Testis (tissue), 2 donors: ENCODE measurements at regions not wholly inside any gene's neighbourhood (a gene's known extent, or its start where the extent isn't known, plus 50 kb on each side); places are given as distances from the start of the nearest gene placed in this dataset.

ENCODE experiments used
- DNase-seq: peaks from one replicate; pipeline ENCODE4 v3.0.0-alpha.2; 2019
- H3K27ac ChIP-seq, 2 donors: fragments of 200-600 bp; sonication (generic); one replicate each; pipeline ENCODE4 v1.5.1; 2019
- H3K27me3 ChIP-seq: fragments of 200-600 bp; sonication (generic); one replicate; pipeline ENCODE4 v1.5.1; 2019
- H3K36me3 ChIP-seq: fragments of 200-600 bp; sonication (generic); one replicate; pipeline ENCODE4 v1.5.1; 2017; ENCODE audit warnings: low read depth; ENCODE audit errors: missing control alignments
- H3K4me1 ChIP-seq: fragments of 200-600 bp; sonication (generic); one replicate; pipeline ENCODE4 v1.5.1; 2019
- H3K4me3 ChIP-seq, 2 donors: fragments of 200-600 bp; sonication (generic); one replicate each; pipeline ENCODE4 v1.5.1; 2017 to 2019
- H3K9me3 ChIP-seq: fragments of 200-600 bp; sonication (generic); one replicate; pipeline ENCODE4 v1.5.1; 2017
- POLR2A ChIP-seq: fragments of 450-650 bp; IDR thresholded peaks from one replicate; pipeline ENCODE4 v1.6.1; 2017; ENCODE audit warnings: antibody characterized with exemption, mild to moderate bottlenecking, moderate library complexity
- WGBS, 2 donors: methylation state at CpG; one replicate each; pipeline ENCODE4 v1.1.5; 2018; 5-methylcytosine and 5-hydroxymethylcytosine counted together
- intact Hi-C: fragments of 100-400 bp; cut with DNase I; formaldehyde crosslinking; loops from one replicate; pipeline ENCODE4 v1.15.1; 2023; ENCODE audit warnings: low total_unique reads
- TF ChIP-seq, protein P1 (sequence below), 3 experiments: fragments of 450-650 bp in 2 of 3; fragments of 200-600 bp in 1 of 3; sonication (generic) in 1 of 3; IDR thresholded peaks; one replicate each; pipeline ENCODE4 v1.5.1; 2016 to 2019; ENCODE audit warnings: antibody characterized with exemption in 3 of 3, mild to moderate bottlenecking in 2 of 3, moderate library complexity in 1 of 3

GRCh38 chr1:58123051-58123450, 423.5 kb downstream of the OMA1 start:
- no peaks in the 10 kb centered on the region for H3K4me1 ChIP-seq
- no peaks in the 10 kb centered on the region for H3K27me3 ChIP-seq
- no peak for DNase-seq
- no peak for TF ChIP-seq POLR2A
- TF ChIP-seq, protein P1, sequence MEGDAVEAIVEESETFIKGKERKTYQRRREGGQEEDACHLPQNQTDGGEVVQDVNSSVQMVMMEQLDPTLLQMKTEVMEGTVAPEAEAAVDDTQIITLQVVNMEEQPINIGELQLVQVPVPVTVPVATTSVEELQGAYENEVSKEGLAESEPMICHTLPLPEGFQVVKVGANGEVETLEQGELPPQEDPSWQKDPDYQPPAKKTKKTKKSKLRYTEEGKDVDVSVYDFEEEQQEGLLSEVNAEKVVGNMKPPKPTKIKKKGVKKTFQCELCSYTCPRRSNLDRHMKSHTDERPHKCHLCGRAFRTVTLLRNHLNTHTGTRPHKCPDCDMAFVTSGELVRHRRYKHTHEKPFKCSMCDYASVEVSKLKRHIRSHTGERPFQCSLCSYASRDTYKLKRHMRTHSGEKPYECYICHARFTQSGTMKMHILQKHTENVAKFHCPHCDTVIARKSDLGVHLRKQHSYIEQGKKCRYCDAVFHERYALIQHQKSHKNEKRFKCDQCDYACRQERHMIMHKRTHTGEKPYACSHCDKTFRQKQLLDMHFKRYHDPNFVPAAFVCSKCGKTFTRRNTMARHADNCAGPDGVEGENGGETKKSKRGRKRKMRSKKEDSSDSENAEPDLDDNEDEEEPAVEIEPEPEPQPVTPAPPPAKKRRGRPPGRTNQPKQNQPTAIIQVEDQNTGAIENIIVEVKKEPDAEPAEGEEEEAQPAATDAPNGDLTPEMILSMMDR (IDR thresholded peaks at IDR 0.05): no peak
- H3K4me3 ChIP-seq: no peak overlapping the region
- H3K9me3 ChIP-seq: no peaks in the 10 kb centered on the region
- intact Hi-C loops: no loop called here
- 85 to 86% methylated on average over 2 of the region's 2 CpGs for WGBS, 2 donors
- H3K27ac ChIP-seq: no peak overlapping the region
- H3K36me3 ChIP-seq: no peaks in the 10 kb centered on the region

DNA sequence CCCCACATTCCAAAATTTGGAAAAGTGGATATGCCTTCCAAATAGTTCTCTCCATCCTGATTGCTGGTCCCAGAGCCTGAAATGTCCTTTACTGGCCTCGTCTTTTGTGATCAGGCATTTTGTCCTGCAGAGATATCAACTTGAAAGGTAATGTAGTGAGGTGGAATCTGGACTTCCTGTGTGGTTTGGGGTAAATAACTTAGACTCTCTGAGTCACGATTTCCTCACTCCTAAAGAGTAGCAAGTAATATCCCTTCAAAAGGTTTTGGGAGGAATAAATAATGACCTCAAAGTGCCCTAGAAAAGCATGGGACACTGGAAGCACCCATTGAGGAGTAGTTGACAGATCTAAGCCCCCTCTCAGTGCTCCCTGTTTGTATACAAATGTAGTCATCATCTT, 426.6 kb downstream of the OMA1 start:
- no peaks in the 10 kb centered on the region for H3K9me3 ChIP-seq

GRCh38 chr1:58116284-58116683, 430.2 kb downstream of the OMA1 start:
- H3K4me3 ChIP-seq: no peak overlapping the region
- intact Hi-C loops: no loop called here
- no peak for DNase-seq
- H3K4me1 ChIP-seq: peaks cover 5% of the 10 kb centered on the region
- H3K9me3 ChIP-seq: no peaks in the 10 kb centered on the region
- H3K27me3 ChIP-seq: no peaks in the 10 kb centered on the region
- TF ChIP-seq, protein P1 (IDR thresholded peaks at IDR 0.05): no peak
- TF ChIP-seq POLR2A: no peak
- H3K36me3 ChIP-seq: no peaks in the 10 kb centered on the region
- no peak overlapping the region for H3K27ac ChIP-seq

More for the DNA sequence above, 426.6 kb downstream of the OMA1 start:
- Histone ChIP-seq H3K27ac (no peak overlapping the region), H3K4me1 (no peaks in the 10 kb centered on the region), H3K4me3 (no peak overlapping the region), H3K27me3 (no peaks in the 10 kb centered on the region), H3K36me3 (no peaks in the 10 kb centered on the region)
- intact Hi-C loops: no loop called here
- DNase-seq: no peak
- WGBS, 2 donors: 86 to 90% methylated on average over 2 of the region's 2 CpGs
- TF ChIP-seq, protein P1 (IDR thresholded peaks at IDR 0.05): no peak
- TF ChIP-seq POLR2A: no peak

- WGBS, 2 donors: 85 to 95% methylated on average over 2 of the region's 2 CpGs
- no peaks in the 10 kb centered on the region for H3K36me3 ChIP-seq
- no peak overlapping the region for H3K27ac ChIP-seq
- TF ChIP-seq POLR2A: no peak
- TF ChIP-seq, protein P1 (IDR thresholded peaks at IDR 0.05): no peak
- no peaks in the 10 kb centered on the region for H3K9me3 ChIP-seq
- H3K27me3 ChIP-seq: no peaks in the 10 kb centered on the region
- no peak for DNase-seq
- intact Hi-C loops: no loop called here
- H3K4me1 ChIP-seq: peaks cover 9% of the 10 kb centered on the region
- H3K4me3 ChIP-seq: no peak overlapping the region
Measured at GRCh38 chr1:58109646-58110200, 436.8 kb downstream of the OMA1 start.

GRCh38 chr1:58108783-58109182, 437.7 kb downstream of the OMA1 start:
- H3K4me3 ChIP-seq: no peak overlapping the region
- H3K27ac ChIP-seq: no peak overlapping the region
- peaks cover 9% of the 10 kb centered on the region for H3K4me1 ChIP-seq
- 85 to 95% methylated on average over 2 of the region's 2 CpGs for WGBS, 2 donors
- H3K36me3 ChIP-seq: no peaks in the 10 kb centered on the region
- intact Hi-C loops: no loop called here
- no peak for TF ChIP-seq POLR2A
- H3K9me3 ChIP-seq: no peaks in the 10 kb centered on the region
- H3K27me3 ChIP-seq: no peaks in the 10 kb centered on the region
- no peak for DNase-seq
